ENCODE measurements at regions not wholly inside any gene's neighbourhood (a gene's known extent, or its start where the extent isn't known, plus 50 kb on each side); places are given as distances from the start of the nearest gene placed in this dataset.

DNA sequence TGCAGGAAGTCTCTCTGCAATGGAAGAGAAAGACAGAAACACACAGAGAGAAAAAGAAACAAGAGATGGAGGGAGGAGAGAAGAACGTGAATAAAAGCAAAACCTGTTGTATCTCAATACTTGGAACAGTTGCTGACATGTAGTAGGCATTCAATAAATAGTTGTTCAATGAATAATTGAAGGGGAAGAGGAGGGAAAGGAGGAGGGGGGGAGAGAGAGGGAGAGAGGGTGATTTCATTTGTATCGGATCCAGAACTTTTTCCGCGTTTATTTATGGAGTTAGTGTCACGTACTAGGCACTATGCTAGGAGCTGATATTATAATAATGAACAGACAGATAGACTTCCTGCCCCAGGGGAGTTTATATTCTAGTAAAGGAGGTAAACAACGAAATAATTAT is 144.1 kb downstream of the OMA1 start:
- TF ChIP-seq, protein P1, sequence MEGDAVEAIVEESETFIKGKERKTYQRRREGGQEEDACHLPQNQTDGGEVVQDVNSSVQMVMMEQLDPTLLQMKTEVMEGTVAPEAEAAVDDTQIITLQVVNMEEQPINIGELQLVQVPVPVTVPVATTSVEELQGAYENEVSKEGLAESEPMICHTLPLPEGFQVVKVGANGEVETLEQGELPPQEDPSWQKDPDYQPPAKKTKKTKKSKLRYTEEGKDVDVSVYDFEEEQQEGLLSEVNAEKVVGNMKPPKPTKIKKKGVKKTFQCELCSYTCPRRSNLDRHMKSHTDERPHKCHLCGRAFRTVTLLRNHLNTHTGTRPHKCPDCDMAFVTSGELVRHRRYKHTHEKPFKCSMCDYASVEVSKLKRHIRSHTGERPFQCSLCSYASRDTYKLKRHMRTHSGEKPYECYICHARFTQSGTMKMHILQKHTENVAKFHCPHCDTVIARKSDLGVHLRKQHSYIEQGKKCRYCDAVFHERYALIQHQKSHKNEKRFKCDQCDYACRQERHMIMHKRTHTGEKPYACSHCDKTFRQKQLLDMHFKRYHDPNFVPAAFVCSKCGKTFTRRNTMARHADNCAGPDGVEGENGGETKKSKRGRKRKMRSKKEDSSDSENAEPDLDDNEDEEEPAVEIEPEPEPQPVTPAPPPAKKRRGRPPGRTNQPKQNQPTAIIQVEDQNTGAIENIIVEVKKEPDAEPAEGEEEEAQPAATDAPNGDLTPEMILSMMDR (IDR thresholded peaks at IDR 0.05) = no peak
- no peak for TF ChIP-seq EZH2 (IDR thresholded peaks at IDR 0.05; ENCODE audit: borderline replicate concordance, insufficient read depth, low read depth, low read length, poor library complexity, severe bottlenecking)
